ENCODE measurements at regions not wholly inside any gene's neighbourhood (a gene's known extent, or its start where the extent isn't known, plus 50 kb on each side); places are given as distances from the start of the nearest gene placed in this dataset.

DNA sequence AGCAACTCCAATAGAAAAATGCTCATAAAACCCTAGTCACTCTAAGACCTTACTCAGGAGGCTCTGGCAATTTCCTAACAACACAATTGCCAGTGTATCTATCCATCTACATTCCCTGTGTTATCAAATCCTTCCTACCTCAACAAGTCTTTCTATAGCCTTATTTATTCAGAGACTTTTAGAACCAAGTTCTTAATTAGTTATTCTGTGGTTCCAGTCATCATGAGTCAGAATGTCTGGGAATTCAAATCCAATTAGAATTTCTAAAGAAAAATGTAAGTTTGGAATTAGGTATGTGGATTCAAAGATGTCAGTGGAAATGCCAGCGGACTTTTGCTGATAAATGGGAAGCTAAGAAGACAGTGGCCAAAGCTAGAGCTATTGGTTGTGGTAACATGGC lies 302.6 kb upstream of the C1orf87 start:
- H3F3A ChIP-seq (ENCODE audit: insufficient read depth): no peaks in the 10 kb centered on the region

GRCh38 chr1:60374537-60374936 lies 301.0 kb upstream of the C1orf87 start:
- Histone ChIP-seq H4K20me1 (ENCODE audit: low read depth, low read length) (no peaks in the 10 kb centered on the region), H3K79me2 (ENCODE audit: insufficient read depth, low read length) (no peaks in the 10 kb centered on the region), H3K36me3 (ENCODE audit: low read length) (no peaks in the 10 kb centered on the region), H3K9me3 (ENCODE audit: insufficient read depth, low read length) (no peaks in the 10 kb centered on the region), H2AFZ (ENCODE audit: low read depth, low read length, severe bottlenecking) (no peak overlapping the region), H3K9me2 (replicated peaks; ENCODE audit: insufficient read depth, low read length) (no peaks in the 10 kb centered on the region; the same call in none of the 2 replicates), H3K4me3 (ENCODE audit: insufficient read depth, low read length, poor library complexity, severe bottlenecking) (no peak overlapping the region), H3K9ac (ENCODE audit: low read length) (no peak overlapping the region), H3F3A (ENCODE audit: insufficient read depth) (no peaks in the 10 kb centered on the region), H3K27me3 (ENCODE audit: low read length) (no peaks in the 10 kb centered on the region), H3K4me2 (ENCODE audit: low read depth, low read length, poor library complexity, severe bottlenecking) (no peak overlapping the region), H3K27ac (ENCODE audit: low read depth, low read length) (no peak overlapping the region)
- TF ChIP-seq, protein P1, sequence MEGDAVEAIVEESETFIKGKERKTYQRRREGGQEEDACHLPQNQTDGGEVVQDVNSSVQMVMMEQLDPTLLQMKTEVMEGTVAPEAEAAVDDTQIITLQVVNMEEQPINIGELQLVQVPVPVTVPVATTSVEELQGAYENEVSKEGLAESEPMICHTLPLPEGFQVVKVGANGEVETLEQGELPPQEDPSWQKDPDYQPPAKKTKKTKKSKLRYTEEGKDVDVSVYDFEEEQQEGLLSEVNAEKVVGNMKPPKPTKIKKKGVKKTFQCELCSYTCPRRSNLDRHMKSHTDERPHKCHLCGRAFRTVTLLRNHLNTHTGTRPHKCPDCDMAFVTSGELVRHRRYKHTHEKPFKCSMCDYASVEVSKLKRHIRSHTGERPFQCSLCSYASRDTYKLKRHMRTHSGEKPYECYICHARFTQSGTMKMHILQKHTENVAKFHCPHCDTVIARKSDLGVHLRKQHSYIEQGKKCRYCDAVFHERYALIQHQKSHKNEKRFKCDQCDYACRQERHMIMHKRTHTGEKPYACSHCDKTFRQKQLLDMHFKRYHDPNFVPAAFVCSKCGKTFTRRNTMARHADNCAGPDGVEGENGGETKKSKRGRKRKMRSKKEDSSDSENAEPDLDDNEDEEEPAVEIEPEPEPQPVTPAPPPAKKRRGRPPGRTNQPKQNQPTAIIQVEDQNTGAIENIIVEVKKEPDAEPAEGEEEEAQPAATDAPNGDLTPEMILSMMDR (IDR thresholded peaks at IDR 0.05; ENCODE audit: insufficient read depth, low read length, poor library complexity, severe bottlenecking): no peak
- no peak for TF ChIP-seq EZH2phosphoT487 (conservative IDR thresholded peaks at IDR 0.05; ENCODE audit: low read length)

More for the DNA sequence above, 302.6 kb upstream of the C1orf87 start:
- H3K27me3 ChIP-seq (ENCODE audit: low read length): no peaks in the 10 kb centered on the region
- no peak overlapping the region for H3K27ac ChIP-seq (ENCODE audit: low read depth, low read length)
- H2AFZ ChIP-seq (ENCODE audit: low read depth, low read length, severe bottlenecking): no peak overlapping the region
- no peaks in the 10 kb centered on the region for H4K20me1 ChIP-seq (ENCODE audit: low read depth, low read length)
- H3K4me3 ChIP-seq (ENCODE audit: insufficient read depth, low read length, poor library complexity, severe bottlenecking): no peak overlapping the region
- H3K36me3 ChIP-seq (ENCODE audit: low read length): no peaks in the 10 kb centered on the region
- H3K4me2 ChIP-seq (ENCODE audit: low read depth, low read length, poor library complexity, severe bottlenecking): no peak overlapping the region
- H3K9me3 ChIP-seq (ENCODE audit: insufficient read depth, low read length): no peaks in the 10 kb centered on the region
- H3K79me2 ChIP-seq (ENCODE audit: insufficient read depth, low read length): no peaks in the 10 kb centered on the region
- no peak for TF ChIP-seq EZH2phosphoT487 (conservative IDR thresholded peaks at IDR 0.05; ENCODE audit: low read length)
- TF ChIP-seq, protein P1 (IDR thresholded peaks at IDR 0.05; ENCODE audit: insufficient read depth, low read length, poor library complexity, severe bottlenecking): no peak
- no peak overlapping the region for H3K9ac ChIP-seq (ENCODE audit: low read length)
- no peaks in the 10 kb centered on the region; the same call in none of the 2 replicates for H3K9me2 ChIP-seq (replicated peaks; ENCODE audit: insufficient read depth, low read length)

GRCh38 chr1:60367532-60367931 lies 294.0 kb upstream of the C1orf87 start:
- Histone ChIP-seq H3K27me3 (ENCODE audit: low read length) (no peaks in the 10 kb centered on the region), H3K9me2 (replicated peaks; ENCODE audit: insufficient read depth, low read length) (no peaks in the 10 kb centered on the region), H4K20me1 (ENCODE audit: low read depth, low read length) (no peaks in the 10 kb centered on the region), H3F3A (ENCODE audit: insufficient read depth) (no peaks in the 10 kb centered on the region), H3K4me2 (ENCODE audit: low read depth, low read length, poor library complexity, severe bottlenecking) (no peak overlapping the region), H3K36me3 (ENCODE audit: low read length) (no peaks in the 10 kb centered on the region), H3K27ac (ENCODE audit: low read depth, low read length) (no peak overlapping the region), H3K79me2 (ENCODE audit: insufficient read depth, low read length) (no peaks in the 10 kb centered on the region), H3K4me3 (ENCODE audit: insufficient read depth, low read length, poor library complexity, severe bottlenecking) (no peak overlapping the region), H3K9me3 (ENCODE audit: insufficient read depth, low read length) (no peaks in the 10 kb centered on the region), H2AFZ (ENCODE audit: low read depth, low read length, severe bottlenecking) (no peak overlapping the region), H3K9ac (ENCODE audit: low read length) (no peak overlapping the region)
- TF ChIP-seq EZH2phosphoT487 (conservative IDR thresholded peaks at IDR 0.05; ENCODE audit: low read length): no peak

DNA sequence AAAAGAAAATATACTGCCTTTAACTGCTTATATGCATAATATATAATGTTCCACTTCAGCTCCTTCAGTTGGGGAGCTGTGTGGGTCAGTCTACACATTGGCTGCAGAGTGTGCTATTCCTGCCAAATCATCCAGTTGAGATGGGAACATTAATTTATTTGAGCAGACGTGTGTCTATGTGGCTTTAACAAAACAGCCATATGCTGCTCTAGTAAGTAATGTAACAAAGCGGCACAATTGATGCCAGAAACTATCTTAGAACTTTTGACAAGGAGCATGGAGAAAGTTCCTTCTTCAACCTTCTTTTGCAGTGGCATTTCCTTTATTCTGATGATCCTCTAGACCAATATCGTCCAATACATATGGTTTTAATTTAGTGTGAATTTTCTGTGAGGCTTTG lies 285.9 kb upstream of the C1orf87 start:
- Histone ChIP-seq H3K36me3 (ENCODE audit: low read length) (no peaks in the 10 kb centered on the region), H3K27me3 (ENCODE audit: low read length) (no peaks in the 10 kb centered on the region), H4K20me1 (ENCODE audit: low read depth, low read length) (no peaks in the 10 kb centered on the region), H3K4me3 (ENCODE audit: insufficient read depth, low read length, poor library complexity, severe bottlenecking) (no peak overlapping the region), H3K9me3 (ENCODE audit: insufficient read depth, low read length) (no peaks in the 10 kb centered on the region), H3K9me2 (replicated peaks; ENCODE audit: insufficient read depth, low read length) (no peaks in the 10 kb centered on the region), H3K79me2 (ENCODE audit: insufficient read depth, low read length) (no peaks in the 10 kb centered on the region), H3K4me2 (ENCODE audit: low read depth, low read length, poor library complexity, severe bottlenecking) (no peak overlapping the region), H2AFZ (ENCODE audit: low read depth, low read length, severe bottlenecking) (no peak overlapping the region), H3K27ac (ENCODE audit: low read depth, low read length) (no peak overlapping the region), H3K9ac (ENCODE audit: low read length) (no peak overlapping the region), H3F3A (ENCODE audit: insufficient read depth) (no peaks in the 10 kb centered on the region)
- TF ChIP-seq, protein P1 (IDR thresholded peaks at IDR 0.05; ENCODE audit: insufficient read depth, low read length, poor library complexity, severe bottlenecking): no peak
- TF ChIP-seq EZH2phosphoT487 (conservative IDR thresholded peaks at IDR 0.05; ENCODE audit: low read length): no peak

Data from SU-DHL-6 (cell line).